A673 (cell line): ENCODE measurements at regions not wholly inside any gene's neighbourhood (a gene's known extent, or its start where the extent isn't known, plus 50 kb on each side); places are given as distances from the start of the nearest gene placed in this dataset.

Experiments
- BruUV-seq: library from RNA; stranded (reverse); fragments of 400-500 nt; replicated peaks from 2 replicates; lab custom pipeline; 2021; lab: Mats Ljungman, UMichigan
- CTCF ChIA-PET: fragments of 300-600 bp; sonication (Branson Sonifier 250); formaldehyde crosslinking; loops from one replicate; lab custom pipeline; 2022; ENCODE audit warnings: antibody characterized with exemption; lab: Charles Lee
- POLR2A ChIA-PET: fragments of 300-600 bp; sonication (Branson Sonifier 250); formaldehyde crosslinking; loops from one replicate; lab custom pipeline; 2022; ENCODE audit warnings: antibody characterized with exemption; ENCODE audit not compliant: low non-redundant PET; lab: Charles Lee
- DNase-seq: peaks from one replicate; pipeline ENCODE4 v3.0.0-alpha.2; 2015; ENCODE audit warnings: low spot score
- H3K27ac ChIP-seq: fragments of 200-600 bp; sonication (generic); 2 replicates; pipeline ENCODE4 v1.5.1; 2016; ENCODE audit warnings: mixed run types, low read depth, mild to moderate bottlenecking, mixed read lengths, antibody characterized with exemption, low read length; ENCODE audit not compliant: poor library complexity, severe bottlenecking
- H3K27me3 ChIP-seq: fragments of 200-600 bp; sonication (generic); replicated peaks from 2 replicates; pipeline ENCODE4 v1.6.1; 2017; ENCODE audit warnings: mixed run types, low read depth, mild to moderate bottlenecking, mixed read lengths, antibody characterized with exemption, low read length; ENCODE audit not compliant: insufficient read depth, poor library complexity
- H3K36me3 ChIP-seq: fragments of 200-600 bp; sonication (generic); 2 replicates; pipeline ENCODE4 v1.6.1; 2016; ENCODE audit warnings: mixed run types, mild to moderate bottlenecking, mixed read lengths, antibody characterized with exemption, low read length; ENCODE audit not compliant: insufficient read depth, poor library complexity, severe bottlenecking
- H3K4me1 ChIP-seq: fragments of 200-600 bp; sonication (generic); 2 replicates; pipeline ENCODE4 v1.6.1; 2017; ENCODE audit warnings: mixed run types, mild to moderate bottlenecking, mixed read lengths, antibody characterized with exemption, low read length; ENCODE audit not compliant: insufficient read depth, poor library complexity, severe bottlenecking
- H3K4me3 ChIP-seq: fragments of 200-600 bp; sonication (generic); 2 replicates; pipeline ENCODE4 v1.5.1; 2016; ENCODE audit warnings: low read depth, mixed run types, mild to moderate bottlenecking, mixed read lengths, low read length; ENCODE audit not compliant: poor library complexity, severe bottlenecking
- H3K9me3 ChIP-seq: fragments of 200-600 bp; sonication (generic); 2 replicates; pipeline ENCODE4 v1.6.1; 2016; ENCODE audit warnings: mixed run types, low read depth, mild to moderate bottlenecking, mixed read lengths, antibody characterized with exemption, low read length; ENCODE audit not compliant: poor library complexity, severe bottlenecking
- EZH2 ChIP-seq: fragments of 200-600 bp; sonication (generic); IDR thresholded peaks from 2 replicates; pipeline ENCODE4 v1.6.1; 2017; ENCODE audit warnings: borderline replicate concordance, low read depth, mild to moderate bottlenecking, mixed read lengths, antibody characterized with exemption, low read length; ENCODE audit not compliant: poor library complexity, severe bottlenecking
- intact Hi-C: fragments of 100-400 bp; cut with micrococcal nuclease; formaldehyde crosslinking; loops from one replicate; pipeline ENCODE4 v1.10.0; 2022; ENCODE audit not compliant: unreplicated experiment
- TF ChIP-seq, protein P1 (sequence below): fragments of 300-800, 200-600 bp; sonication (generic); conservative IDR thresholded peaks from 2 replicates; pipeline ENCODE4 v1.5.1; 2017; ENCODE audit warnings: low read depth, mild to moderate bottlenecking, antibody characterized with exemption, low read length, moderate library complexity, mixed read lengths

DNA sequence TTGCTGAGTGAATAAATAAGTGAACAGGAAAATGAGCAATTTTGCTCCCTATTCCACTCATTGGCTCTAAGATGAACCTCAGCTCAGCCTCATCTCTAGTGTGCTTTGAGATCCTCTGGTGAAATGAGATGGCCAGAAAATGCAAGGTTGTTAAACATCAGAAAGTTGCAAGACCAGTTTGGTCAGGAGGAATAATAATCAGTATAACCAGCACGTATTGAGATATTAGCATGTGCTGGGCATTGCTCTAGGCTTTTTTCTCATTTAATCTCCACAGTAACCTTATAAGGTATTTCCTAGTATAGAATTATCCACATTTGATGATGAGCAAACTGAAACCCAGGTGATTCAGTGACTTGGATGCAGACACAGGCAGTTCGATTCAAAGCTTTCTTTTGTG is 110.5 kb upstream of the PAK3 start:
- TF ChIP-seq, protein P1, sequence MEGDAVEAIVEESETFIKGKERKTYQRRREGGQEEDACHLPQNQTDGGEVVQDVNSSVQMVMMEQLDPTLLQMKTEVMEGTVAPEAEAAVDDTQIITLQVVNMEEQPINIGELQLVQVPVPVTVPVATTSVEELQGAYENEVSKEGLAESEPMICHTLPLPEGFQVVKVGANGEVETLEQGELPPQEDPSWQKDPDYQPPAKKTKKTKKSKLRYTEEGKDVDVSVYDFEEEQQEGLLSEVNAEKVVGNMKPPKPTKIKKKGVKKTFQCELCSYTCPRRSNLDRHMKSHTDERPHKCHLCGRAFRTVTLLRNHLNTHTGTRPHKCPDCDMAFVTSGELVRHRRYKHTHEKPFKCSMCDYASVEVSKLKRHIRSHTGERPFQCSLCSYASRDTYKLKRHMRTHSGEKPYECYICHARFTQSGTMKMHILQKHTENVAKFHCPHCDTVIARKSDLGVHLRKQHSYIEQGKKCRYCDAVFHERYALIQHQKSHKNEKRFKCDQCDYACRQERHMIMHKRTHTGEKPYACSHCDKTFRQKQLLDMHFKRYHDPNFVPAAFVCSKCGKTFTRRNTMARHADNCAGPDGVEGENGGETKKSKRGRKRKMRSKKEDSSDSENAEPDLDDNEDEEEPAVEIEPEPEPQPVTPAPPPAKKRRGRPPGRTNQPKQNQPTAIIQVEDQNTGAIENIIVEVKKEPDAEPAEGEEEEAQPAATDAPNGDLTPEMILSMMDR = no peak
- TF ChIP-seq EZH2 = no peak
- Histone ChIP-seq H3K36me3 (no peaks in the 10 kb centered on the region), H3K27ac (no peak overlapping the region), H3K4me1 (no peaks in the 10 kb centered on the region), H3K9me3 (no peaks in the 10 kb centered on the region), H3K27me3 (peaks cover 21% of the 10 kb centered on the region), H3K4me3 (no peak overlapping the region)
- ChIA-PET POLR2A (no interaction called here), CTCF (no interaction called here)
- no peak for DNase-seq
- intact Hi-C loops = no loop called here
- no TSS peak for BruUV-seq

DNA sequence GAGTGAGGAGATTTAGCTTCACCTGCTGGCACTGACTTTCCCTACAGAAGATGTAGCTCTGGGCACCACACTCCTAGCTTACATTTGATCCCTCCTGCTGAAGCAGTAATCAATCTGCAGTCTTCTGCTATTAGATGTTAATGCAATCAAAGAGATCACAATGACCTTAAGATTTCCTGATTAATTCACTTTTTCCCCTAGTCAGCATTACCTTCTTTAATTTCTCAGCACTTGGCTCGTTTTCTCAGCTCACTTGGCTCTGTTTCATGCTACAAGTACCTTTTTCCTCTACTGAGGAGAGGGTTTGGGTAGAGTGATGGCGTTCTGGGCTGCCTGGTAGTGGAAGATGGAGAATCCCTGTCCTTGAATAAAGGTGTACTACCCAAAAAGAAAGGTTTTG is 113.0 kb upstream of the PAK3 start:
- H3K4me3 ChIP-seq = no peak overlapping the region
- H3K27me3 ChIP-seq = peaks cover 22% of the 10 kb centered on the region
- DNase-seq = no peak
- ChIA-PET CTCF (no interaction called here), POLR2A (no interaction called here)
- BruUV-seq = no TSS peak
- H3K4me1 ChIP-seq = no peaks in the 10 kb centered on the region
- no peak for TF ChIP-seq EZH2
- TF ChIP-seq, protein P1 = no peak
- intact Hi-C loops = no loop called here
- H3K36me3 ChIP-seq = no peaks in the 10 kb centered on the region
- no peaks in the 10 kb centered on the region for H3K9me3 ChIP-seq
- no peak overlapping the region for H3K27ac ChIP-seq

DNA sequence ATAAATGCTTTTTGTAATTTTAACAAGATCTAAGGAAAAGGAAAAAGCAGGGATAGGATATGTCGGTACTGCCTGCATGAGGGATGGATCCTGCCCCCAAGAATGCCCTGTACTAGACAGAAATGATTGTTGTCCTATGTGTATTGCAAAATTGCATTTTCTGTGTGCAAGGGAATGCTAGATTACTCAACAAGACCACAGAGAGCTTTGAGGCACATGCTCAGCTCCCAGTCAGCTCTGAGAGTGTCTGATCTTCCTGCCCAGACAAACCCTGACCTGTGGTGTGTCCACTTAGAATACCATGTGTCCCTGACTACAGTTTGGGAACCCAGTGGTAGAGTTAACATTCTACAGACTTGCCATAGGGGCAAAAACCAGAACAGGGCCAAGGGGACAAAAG is 129.2 kb upstream of the PAK3 start:
- ChIA-PET CTCF (no interaction called here), POLR2A (no interaction called here)
- intact Hi-C loops = no loop called here
- Histone ChIP-seq H3K27me3 (peaks cover 7% of the 10 kb centered on the region), H3K36me3 (no peaks in the 10 kb centered on the region), H3K27ac (no peak overlapping the region), H3K9me3 (no peaks in the 10 kb centered on the region), H3K4me3 (no peak overlapping the region), H3K4me1 (no peaks in the 10 kb centered on the region)
- TF ChIP-seq, protein P1 = no peak
- no peak for TF ChIP-seq EZH2
- no peak for DNase-seq
- no TSS peak for BruUV-seq
